Occipital lobe (tissue), 1 donor: ENCODE measurements at regions not wholly inside any gene's neighbourhood (a gene's known extent, or its start where the extent isn't known, plus 50 kb on each side); places are given as distances from the start of the nearest gene placed in this dataset.
"Not testable (repeated sequence)": the region's sequence is repeated elsewhere in the genome, so short reads cannot be mapped to it uniquely, and the experiment has no call there.

Source experiments
- DNase-seq: peaks from one replicate; lab custom pipeline; 2025; lab: John Stamatoyannopoulos, UW

DNA sequence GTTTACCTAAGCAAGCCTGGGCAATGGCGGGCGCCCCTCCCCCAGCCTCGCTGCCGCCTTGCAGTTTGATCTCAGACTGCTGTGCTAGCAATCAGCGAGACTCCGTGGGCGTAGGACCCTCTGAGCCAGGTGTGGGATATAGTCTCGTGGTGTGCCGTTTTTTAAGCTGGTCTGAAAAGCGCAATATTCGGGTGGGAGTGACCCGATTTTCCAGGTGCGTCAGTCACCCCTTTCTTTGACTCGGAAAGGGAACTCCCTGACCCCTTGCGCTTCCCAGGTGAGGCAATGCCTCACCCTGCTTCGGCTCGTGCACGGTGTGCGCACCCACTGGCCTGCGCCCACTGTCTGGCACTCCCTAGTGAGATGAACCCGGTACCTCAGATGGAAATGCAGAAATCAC is 442.6 kb upstream of the MTPN start:
- DNase-seq, result not testable (repeated sequence)

DNA sequence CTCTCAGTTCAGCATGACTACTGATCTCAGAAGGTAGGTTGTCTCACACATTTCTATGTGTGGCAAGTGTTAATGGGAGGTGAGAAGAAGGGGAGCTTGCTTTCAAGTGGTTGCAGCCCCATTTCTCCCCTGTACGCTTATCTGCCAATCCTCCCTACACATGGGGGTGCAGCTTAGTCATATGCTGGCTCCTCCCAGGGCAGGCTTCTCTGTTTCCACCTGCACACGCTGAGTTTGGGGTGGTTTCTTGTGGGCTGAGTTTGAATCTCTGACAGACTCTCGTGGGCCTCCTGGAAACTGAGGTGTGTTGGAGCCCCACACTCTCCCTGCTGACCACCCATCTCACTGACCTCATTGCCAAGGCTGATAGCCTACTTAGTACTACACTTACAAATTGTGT is 435.8 kb upstream of the MTPN start:
- no peak for DNase-seq

DNA sequence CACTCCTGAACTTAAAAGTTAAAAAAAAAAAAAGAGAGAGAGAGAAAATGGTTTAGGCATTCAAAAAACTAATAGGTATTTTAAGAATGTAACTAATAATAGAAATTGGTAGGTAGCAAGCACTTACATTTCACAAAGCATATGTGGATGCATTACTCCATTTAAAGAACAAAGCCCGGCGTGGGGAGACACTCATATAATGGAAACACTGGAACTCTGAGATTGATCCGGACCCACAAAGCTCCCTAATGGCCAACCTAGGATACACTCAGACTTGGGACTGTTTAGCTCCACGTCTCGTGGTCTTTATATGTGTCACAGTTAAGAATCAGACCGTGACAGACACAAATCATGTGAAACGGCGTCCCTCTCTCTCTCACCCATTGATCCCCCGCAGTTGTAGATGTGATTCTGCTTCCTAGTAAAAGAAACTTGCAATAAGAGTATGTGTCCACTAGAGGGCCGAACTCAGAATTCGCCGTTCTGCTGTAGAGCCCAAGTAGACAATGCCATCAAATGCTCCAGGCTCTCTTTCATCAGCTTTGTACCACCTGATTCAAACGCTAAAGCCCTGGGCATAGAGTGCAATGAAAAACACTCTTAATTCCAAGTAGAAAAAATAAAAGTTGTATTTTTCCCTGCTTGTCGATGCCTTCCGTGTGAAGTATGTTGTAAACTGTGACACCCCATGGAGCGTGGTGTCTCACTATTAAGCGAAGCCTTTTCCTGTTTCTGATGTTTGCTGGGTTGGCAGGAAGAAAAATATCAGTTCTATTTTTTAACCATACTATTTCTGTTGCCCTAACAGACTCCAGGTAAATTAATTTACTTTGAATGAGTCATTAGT is 429.0 kb upstream of the MTPN start:
- no peak for DNase-seq

DNA sequence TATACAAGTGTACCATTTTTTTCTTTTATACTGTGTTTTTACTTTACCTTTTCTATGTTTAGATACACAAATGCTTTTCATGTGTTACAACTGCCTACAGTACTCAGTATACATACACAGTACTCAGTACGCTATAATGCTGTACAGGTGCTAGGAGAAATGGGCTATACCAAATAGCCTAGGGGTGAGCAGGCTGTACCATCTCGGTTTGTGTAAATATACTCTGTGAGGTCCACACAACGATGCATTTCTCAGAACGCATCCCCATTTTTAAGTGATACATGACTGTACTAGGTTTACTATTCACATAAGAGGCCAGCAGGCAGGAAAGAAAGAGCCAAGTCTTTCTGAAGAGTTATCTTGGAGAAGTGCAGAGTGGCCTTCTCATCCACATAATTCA is 426.4 kb upstream of the MTPN start:
- no peak for DNase-seq

DNA sequence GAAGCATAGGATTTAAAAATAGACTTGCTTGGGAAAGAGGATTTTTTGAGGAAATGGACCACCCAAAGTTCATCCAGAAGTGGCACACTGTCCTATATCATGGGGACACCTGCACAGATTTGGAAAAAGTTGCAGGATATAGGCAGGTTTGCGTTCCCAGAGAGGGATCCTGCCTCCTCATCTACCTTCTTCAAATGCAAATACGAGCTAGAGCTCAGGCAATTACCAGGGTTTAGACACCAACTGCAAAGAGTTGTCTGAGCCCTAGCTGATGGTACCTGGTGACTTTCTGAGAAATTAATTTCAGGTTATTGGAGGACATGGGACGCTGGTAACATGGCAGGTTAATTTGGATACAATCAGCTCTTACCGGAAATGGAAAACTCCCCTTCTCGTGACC is 423.7 kb upstream of the MTPN start:
- DNase-seq, result no peak

DNA sequence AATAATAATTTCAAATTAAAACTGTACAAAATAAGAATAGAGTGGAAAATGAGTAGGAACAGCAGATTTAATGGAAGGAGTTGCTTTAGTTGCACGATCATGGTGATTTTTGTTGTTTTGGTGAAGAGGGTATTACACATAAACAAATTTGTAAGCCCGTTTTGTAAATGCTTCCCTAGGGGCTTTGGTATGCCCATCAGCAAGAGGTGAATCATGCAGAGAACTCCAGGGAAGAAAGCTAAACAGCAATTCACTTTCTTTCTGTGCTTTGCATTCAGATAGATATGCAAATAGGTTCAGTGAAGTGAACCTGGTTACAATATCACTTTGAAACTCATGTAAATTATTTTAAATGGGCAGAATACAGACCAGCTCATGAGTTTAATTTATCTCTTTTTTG is 422.2 kb upstream of the MTPN start:
- DNase-seq, result no peak

DNA sequence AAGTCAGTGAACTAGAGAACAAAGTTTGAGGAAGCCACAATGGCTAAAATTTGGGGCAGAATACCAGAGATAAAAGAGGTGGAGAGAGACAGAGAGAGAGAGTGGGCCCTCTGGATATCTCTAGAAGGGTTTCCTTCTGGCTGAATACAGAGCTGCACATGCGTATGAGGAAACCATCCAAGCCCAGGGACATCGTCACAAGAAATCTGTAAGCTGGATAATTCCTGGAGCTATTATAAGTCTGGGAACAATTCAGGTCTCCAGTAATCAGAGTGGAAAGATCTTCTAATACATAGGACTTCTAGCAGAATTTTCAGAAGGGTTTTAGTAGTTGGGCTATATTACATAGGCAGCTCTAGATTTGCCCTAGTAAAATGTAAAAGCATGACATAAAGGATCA is 415.7 kb upstream of the MTPN start:
- no peak for DNase-seq

DNA sequence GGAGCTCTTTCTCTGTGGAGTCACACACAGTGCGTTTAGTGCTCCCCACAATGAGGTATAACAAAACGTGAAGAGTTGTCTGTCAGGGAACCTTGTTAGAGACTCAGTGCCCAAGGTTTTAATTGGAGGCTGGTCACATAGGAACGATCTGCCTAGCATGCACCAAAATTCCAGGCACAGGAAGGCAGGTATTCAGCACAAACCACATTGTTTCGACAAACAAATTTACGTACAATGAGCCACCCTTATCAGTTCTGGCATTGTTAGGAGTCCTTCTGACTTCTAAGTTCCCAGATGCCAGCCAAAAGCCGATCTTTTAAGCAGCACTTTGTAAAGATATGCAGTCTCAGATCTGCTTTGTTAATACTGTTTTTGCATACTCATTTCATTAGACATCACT is 414.2 kb upstream of the MTPN start:
- DNase-seq, result no peak

DNA sequence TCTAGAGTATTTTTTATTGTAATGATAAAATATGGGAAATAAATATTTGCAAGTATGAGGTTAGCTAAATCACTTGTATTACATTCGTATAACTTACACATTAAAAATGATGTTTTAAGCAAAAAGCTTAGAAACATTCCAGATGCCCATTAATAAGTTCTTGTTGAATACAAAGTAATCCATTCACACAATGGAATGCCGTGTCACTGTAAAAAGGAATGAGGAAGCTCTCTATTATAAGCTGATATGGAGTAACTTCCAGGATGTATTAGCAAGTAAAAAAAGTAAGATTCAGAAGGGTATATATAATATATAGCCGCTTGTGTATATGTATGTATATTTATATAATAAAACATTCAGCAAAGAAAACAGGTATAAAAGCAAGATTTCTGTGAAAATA is 412.8 kb upstream of the MTPN start:
- no peak for DNase-seq

DNA sequence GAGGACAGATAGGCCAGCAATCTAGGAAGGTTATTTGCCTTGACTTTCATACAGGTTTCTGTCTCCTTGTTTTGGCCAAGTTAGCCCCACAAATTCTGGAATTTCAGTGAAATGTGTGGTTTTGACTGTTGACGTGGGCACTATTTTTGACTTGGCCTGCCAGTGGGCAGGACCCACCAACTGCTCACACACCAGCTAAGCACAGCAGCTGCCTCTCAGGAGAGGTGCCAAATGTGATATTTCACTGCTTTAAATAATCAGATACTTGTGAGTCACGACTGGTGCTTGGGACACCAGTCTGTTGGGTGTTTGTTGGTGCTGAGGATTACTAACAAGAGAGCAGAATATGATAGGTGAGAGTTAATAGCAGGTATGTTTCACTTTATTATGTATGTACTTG is 409.7 kb upstream of the MTPN start:
- DNase-seq, result no peak

DNA sequence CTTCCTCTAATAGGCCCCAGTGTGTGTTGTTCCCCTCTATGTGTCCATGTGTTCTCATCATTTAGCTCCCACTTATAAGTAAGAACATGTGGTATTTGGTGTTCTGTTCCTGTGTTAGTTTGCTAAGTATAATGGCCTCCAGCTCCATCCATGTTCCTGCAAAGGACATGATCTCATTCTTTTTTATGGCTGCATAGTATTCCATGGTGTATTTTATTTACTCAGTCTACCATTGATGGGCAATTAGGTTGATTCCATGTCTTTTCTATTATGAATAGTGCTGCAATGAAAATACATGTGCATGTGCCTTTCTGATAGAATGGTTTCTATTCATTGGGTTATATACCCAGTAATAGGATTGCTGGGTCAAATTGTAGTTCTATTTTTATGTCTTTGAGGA is 394.2 kb upstream of the MTPN start:
- not testable (repeated sequence) for DNase-seq

DNA sequence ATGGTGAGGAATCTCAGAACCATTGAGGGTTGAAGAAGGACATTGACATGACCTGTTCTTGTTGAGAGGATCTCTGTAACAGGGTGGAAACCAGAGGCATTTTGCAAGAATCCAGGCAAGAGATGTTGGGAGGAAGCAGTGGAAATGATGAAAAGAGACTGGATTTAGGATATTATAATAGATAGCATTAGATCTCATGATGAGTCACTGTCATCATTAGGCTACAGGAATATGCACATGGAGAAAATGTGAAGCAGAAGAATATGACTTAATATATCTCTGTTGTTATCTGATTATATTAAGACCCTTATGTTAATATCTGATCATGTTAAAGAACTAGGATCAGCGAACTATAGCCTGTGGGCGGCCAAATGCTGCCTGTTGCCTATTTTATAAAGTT is 393.0 kb upstream of the MTPN start:
- DNase-seq, result no peak

DNA sequence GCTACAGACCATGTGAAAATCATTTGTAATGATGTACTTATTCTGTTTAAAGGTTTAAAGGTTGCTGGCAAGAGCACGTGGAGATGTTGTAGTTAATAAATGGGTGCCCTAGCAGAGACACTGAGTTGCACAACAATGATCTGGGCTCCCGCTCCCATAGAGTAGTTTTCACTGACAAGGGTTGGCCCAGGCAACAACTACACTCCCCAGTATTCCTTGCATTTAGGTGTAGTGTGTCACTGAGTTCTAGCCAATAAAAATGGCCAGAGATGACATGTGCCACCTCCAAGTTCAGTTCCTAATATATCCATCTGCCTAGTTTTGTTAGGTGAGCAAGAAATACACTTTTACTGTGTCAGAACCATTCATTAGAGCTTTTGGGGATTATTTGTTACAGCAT is 392.1 kb upstream of the MTPN start:
- DNase-seq, result no peak

DNA sequence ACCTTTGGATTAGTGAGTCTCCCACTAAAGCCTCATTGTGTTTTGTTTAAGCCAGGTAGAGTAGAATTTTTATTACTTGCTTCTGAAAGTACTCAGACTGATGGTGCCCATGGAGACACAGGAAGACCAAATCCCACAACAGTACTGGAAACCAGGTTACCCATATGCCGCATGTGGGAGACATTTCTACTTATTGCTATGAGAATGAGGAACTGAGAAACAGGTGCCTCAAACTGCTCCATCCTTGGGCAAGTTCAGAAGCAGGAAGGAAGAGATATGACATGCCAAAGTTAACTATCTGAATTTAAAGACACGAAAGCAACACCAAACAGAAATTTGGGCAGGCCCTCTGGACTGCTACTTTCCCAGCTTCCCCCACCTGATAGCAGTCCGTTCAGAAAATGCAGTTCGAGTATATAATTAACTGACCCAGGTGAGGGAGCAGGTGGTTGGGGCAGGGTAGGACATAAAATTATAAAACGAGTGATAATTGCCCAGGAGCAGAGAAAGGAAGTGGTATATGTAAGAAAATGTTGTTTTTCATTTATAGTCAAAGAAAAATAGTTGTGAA is 382.3 kb upstream of the MTPN start:
- DNase-seq, result no peak

DNA sequence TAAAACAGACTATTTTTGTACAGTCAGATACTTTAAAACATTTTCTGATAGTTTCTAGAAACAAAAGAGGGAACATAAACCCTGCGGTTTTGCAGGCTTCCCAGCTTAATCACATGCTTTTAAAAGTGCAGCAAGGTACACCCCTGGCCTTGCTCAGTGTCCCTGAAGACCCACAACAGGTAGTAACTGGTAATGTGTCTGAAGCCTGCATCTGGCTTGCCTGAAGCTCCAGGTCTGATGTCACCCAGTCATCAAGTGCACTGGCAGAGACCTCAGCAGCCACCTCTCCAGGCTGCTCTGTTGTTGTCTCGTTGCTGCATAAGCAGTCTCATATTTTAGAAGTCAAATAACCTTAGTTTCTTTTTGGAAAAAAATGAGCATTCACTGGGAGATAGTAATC is 376.1 kb upstream of the MTPN start:
- DNase-seq, result no peak

DNA sequence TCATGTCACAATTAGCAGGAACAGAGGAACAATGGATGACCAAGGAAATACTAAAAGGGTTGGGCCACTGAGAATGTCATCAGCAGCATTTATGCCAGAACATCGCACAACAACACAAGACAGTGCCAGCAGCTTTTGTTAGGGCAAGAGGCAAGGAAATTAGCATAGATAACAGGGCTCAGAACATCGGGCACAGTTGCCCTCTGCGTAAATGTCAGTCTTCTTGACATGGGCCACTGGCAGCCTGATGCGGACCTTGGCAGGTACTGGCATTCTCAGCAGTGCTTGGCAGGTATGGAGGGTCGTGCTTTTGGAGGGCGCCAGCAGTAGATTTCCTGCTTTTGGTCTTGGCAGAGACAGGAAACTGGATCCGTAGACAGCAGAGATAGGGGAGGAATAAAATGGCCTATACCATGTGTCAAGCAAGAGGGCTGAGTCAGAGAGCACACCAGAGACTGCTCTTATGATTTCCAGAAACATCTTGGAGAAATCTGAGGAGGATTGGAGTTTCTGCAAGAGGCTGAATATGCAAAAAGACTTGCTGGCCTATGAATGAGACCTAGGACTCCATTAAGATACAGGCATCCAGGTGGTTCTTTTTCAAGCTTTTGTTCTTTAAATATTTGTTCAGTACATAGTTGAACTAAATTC is 371.5 kb upstream of the MTPN start:
- DNase-seq, result no peak

DNA sequence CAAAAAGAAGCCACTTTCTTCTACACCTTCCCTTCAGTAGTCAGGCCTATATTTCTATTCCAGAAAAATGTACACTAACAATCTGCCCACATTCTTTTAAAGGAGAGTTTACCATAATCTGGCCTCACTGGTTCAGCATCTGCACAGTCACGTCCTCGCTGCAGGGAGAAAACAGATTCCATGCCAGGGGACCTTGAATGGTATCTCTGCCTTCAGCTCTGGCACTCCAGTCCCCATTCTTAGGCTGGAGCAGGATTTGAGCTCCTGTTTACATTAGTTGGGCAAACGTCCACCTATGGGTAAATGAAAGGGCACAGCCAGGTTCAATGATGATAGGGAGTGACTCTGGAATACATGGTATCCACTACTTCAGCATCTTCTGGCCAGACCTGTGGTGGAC is 371.0 kb upstream of the MTPN start:
- no peak for DNase-seq

DNA sequence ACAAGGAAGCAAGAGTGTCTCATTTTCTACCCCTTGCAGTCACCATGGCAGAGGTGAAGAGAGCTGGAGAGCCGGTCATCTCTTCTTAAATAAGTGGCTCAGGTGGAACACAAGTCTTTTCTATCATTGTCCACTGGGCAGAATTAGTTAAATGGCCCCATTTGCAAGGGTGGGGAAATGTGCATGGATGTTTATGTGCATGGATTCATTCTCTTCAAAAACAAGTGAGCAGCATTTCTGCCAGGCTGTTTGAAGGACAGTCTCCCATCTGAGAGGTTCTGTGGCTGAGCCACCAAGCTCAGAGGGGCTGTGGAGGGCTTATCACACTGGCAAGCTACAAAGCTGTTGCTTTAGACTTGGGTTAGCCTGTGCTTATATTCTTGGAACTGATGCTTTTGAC is 370.3 kb upstream of the MTPN start:
- DNase-seq, result no peak

DNA sequence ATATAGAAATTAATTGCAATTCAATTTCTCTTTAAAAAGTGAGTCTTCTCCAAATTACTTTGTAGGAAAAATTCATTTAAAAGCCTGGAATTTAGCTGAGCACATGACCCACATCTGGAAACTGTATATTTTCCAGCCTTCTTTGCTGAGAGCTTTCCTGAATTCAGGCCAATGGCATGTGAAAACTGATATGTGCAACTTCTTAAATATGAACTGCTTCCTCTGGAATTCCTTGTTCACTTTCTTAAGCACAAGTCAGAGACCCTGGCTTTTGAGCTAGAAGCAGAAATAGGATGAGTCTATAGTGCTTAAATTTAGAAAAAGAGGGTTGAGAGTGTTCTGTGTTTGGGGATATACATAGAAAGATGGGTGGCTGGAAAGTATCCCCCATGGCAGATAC is 365.1 kb upstream of the MTPN start:
- DNase-seq, result no peak

DNA sequence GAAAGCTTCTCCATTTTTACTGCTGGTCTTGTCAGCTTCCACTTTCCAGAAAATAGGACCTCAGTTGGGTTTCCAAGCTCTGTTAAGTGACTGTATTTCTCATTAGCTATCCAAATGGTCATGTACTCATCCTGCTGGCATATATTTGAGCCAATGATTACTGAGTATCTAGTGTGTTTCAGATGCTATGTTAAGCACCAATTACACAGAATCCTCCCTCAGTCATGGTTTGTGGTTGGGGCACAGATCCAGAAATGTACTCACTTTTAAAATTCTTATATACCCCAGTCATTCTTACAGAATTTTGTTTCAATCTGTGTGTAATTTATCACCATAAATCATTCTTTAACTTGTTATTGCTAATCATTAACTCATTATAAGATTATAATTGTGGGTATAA is 362.3 kb upstream of the MTPN start:
- no peak for DNase-seq

DNA sequence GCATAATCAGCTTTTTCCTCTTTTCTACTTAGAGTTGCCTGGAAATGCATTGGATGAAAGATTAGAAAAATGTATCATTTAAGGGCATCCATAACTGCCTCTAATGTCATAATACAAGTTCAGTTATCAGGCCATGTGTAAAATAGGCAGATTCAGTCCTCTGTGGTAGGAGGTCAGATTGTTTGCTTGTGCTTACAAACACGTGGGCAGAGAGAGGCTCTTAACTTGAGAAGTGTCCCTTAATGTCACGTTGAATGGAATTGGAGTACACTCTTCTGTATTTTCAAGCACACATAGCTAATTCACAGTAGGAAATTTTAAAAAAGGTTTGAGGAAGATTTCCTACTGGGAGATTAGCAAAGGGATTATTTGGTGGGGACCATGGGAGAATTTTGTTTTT is 359.8 kb upstream of the MTPN start:
- no peak for DNase-seq

DNA sequence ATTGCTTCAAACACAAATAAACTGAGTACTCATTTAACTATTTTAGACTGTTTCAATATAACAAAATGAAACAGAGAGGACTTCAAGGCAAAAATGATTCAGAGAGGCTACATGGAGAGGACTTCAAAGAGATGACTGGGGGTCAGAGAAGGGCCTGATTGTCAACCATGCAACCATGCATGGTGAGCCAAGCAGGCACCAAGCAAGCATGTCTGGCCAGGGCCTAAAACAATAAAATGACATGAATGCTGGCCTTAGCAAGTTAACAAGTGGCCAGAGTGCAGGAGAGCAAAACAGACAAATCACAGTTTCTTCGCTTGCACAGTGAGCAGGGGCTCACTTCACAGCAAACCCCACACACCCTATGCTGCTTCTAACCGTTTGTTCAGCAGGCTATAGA is 356.5 kb upstream of the MTPN start:
- DNase-seq, result no peak

DNA sequence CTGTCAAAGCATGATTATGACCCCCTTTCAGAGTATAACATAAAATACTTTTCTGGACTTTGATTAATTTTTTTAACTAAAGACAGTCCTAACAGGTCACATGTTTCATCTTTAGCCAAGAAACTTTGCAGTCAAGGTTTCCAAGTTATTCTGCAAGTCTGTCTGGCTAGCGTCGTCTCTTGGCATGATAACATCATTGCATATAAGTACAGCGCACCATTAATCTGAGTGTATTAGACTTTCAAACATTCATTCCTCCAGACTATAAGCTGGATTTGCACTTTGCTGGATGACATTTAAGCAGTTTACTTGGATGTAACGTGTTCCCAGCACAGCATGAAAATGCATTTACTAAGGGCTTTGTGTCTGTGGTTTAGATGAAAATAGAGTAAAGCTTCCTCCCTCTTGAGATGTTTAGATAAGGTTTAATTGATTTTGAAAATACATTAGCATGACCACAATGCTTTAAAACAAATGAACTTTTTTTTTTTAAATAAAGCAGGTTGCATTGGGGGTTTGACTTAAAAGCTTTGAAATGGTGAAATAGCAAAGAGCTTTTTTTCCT is 349.0 kb upstream of the MTPN start:
- no peak for DNase-seq
